Naive B cell (primary cell): ENCODE measurements at regions not wholly inside any gene's neighbourhood (a gene's known extent, or its start where the extent isn't known, plus 50 kb on each side); places are given as distances from the start of the nearest gene placed in this dataset.
"Not testable (repeated sequence)": the region's sequence is repeated elsewhere in the genome, so short reads cannot be mapped to it uniquely, and the experiment has no call there.

ENCODE experiments used
- ATAC-seq, 2 donors: fragments of 150-1000 bp; cut with Tn5 transposase; 2 replicates each; pipeline ENCODE4 v1.10.0; 2021; ENCODE audit warnings: low read depth in 2 of 2, mild to moderate bottlenecking in 2 of 2, moderate library complexity in 2 of 2
- DNase-seq: peaks from one replicate; pipeline ENCODE4 v3.0.0; 2022
- H3K27ac Mint-ChIP-seq, 6 donors: one replicate each; pipeline ENCODE4 v1.8.0; 2020 to 2022; ENCODE audit warnings: mild to moderate bottlenecking in 6 of 6, mixed read lengths in 6 of 6, moderate library complexity in 5 of 6, inconsistent platforms in 2 of 6
- H3K27me3 Mint-ChIP-seq, 3 donors: one replicate each; pipeline ENCODE4 v1.8.0; 2021 to 2022; ENCODE audit warnings: mixed read lengths in 3 of 3, mild to moderate bottlenecking in 1 of 3
- H3K36me3 Mint-ChIP-seq, 2 donors: one replicate each; pipeline ENCODE4 v1.8.0; 2020 to 2022; ENCODE audit warnings: mixed read lengths in 2 of 2, inconsistent platforms in 1 of 2, mild to moderate bottlenecking in 1 of 2
- H3K4me1 Mint-ChIP-seq, 3 donors: one replicate each; pipeline ENCODE4 v1.8.0; 2020 to 2022; ENCODE audit warnings: mixed read lengths in 3 of 3, inconsistent platforms in 1 of 3, mild to moderate bottlenecking in 1 of 3, moderate library complexity in 1 of 3
- H3K4me3 Mint-ChIP-seq, 8 donors: one replicate each; pipeline ENCODE4 v1.8.0; 2020 to 2022; ENCODE audit warnings: mild to moderate bottlenecking in 8 of 8, mixed read lengths in 8 of 8, moderate library complexity in 8 of 8, inconsistent platforms in 2 of 8
- H3K9me3 Mint-ChIP-seq, 7 donors: one replicate each; pipeline ENCODE4 v1.8.0; 2020 to 2022; ENCODE audit warnings: mixed read lengths in 7 of 7, mild to moderate bottlenecking in 5 of 7, inconsistent platforms in 2 of 7, moderate library complexity in 1 of 7

- Mint-ChIP-seq H3K4me3 (no peak overlapping the region), H3K36me3 (no peaks in the 10 kb centered on the region), H3K27ac (no peak overlapping the region), H3K27me3 (peaks cover 8 to 57% (median 36%) of the 10 kb centered on the region in 3 donors), H3K9me3 (no peaks in the 10 kb centered on the region), H3K4me1 (no peaks in the 10 kb centered on the region)
- DNase-seq: no peak
- no peak for ATAC-seq
Measured at GRCh38 chr1:192459467-192459866, 116.1 kb upstream of the RGS1 start.

DNA sequence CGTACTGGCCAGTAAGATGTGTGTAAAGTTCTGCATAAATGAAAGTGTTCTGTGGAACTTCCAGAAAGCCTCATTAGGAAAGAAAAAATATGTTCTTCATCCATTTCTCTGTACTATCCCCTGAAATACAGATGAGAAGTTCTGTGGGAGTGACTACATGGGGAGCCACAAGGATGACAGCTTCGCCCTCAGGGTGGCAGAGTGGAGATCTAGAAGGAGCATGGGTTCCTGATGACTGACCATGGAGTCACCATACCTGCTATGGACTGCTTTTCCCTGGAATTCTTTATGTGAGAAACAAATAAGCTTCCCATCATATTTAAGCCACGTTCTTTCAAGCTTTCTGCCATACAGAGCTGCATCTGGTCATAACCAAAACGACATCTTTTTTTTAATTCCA, 113.9 kb upstream of the RGS1 start:
- no peak overlapping the region for H3K27ac Mint-ChIP-seq
- no peaks in the 10 kb centered on the region for H3K4me1 Mint-ChIP-seq
- ATAC-seq (no peak), DNase-seq (no peak)
- H3K36me3 Mint-ChIP-seq: no peaks in the 10 kb centered on the region
- peaks cover 8 to 59% (median 42%) of the 10 kb centered on the region in 3 donors for H3K27me3 Mint-ChIP-seq
- H3K9me3 Mint-ChIP-seq: peaks cover 0 to 2% (median 0%) of the 10 kb centered on the region in 7 donors
- no peak overlapping the region for H3K4me3 Mint-ChIP-seq

DNA sequence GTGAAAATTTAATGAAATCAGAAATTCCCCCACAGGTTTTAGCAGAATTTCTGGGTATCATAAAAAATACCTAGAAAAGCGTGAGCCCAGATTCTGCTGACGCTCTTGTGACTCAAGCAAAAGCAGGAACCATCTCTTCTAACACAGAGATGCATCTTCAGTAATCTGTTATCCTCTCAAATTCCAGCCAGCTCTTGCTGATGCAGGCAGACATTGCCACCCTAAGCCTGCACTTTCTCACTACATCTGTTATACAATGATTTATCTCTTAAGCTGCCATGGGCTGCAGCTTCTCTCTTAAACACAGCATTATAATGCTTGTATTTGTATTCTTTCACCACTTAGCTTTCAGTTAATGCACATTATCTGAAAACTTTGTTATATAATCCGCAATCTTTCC, 113.0 kb upstream of the RGS1 start:
- H3K4me3 Mint-ChIP-seq: no peak overlapping the region
- no peaks in the 10 kb centered on the region for H3K4me1 Mint-ChIP-seq
- DNase-seq (no peak), ATAC-seq (no peak)
- H3K27ac Mint-ChIP-seq: no peak overlapping the region
- no peaks in the 10 kb centered on the region for H3K36me3 Mint-ChIP-seq
- H3K27me3 Mint-ChIP-seq: peaks cover 14 to 54% (median 37%) of the 10 kb centered on the region in 3 donors
- H3K9me3 Mint-ChIP-seq: peaks cover 0 to 2% (median 0%) of the 10 kb centered on the region in 7 donors

GRCh38 chr1:192463661-192464060, 111.9 kb upstream of the RGS1 start:
- no peak for DNase-seq
- Mint-ChIP-seq H3K27ac (no peak overlapping the region), H3K36me3 (no peaks in the 10 kb centered on the region), H3K4me3 (no peak overlapping the region), H3K9me3 (peaks cover 0 to 2% (median 0%) of the 10 kb centered on the region in 7 donors), H3K27me3 (peaks cover 15 to 48% (median 32%) of the 10 kb centered on the region in 3 donors), H3K4me1 (no peaks in the 10 kb centered on the region)
- no peak for ATAC-seq

- peaks cover 26 to 64% (median 45%) of the 10 kb centered on the region in 3 donors for H3K27me3 Mint-ChIP-seq
- H3K9me3 Mint-ChIP-seq, ATAC-seq, DNase-seq, H3K27ac Mint-ChIP-seq, H3K36me3 Mint-ChIP-seq, H3K4me3 Mint-ChIP-seq, H3K4me1 Mint-ChIP-seq: not testable (repeated sequence)
Measured at GRCh38 chr1:192465221-192465620, 110.4 kb upstream of the RGS1 start.

DNA sequence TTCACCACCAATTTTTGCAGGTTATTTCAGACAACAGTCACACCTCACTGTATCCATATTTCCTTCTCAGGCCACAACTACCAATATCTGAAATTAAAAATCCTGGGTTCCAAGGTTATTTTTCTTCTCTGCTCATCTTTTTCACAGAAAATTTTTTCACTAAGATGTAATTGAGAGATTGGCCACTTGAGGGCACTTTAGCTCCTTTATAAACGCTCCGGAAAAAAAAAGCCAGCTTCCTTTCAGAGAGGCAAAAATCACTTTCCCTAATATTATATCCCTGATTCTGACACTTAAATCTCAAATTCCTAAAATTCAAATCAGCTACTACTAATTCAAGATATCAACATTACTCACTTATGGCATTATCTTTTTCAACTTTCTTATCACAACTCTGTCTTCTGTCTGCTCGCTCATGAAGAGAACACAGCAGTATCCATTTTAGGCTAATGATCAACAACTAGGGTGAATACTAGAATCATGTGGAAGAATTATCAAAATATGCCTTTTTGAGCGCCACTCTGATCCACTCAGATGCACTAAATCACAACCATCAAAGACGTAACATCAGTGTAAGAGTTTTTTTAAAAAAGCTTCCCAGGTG, 101.4 kb upstream of the RGS1 start:
- no peaks in the 10 kb centered on the region for H3K9me3 Mint-ChIP-seq
- no peak overlapping the region for H3K27ac Mint-ChIP-seq
- no peak overlapping the region for H3K4me3 Mint-ChIP-seq
- ATAC-seq: peak in 1 of 2 donors; percentile 18
- no peaks in the 10 kb centered on the region for H3K4me1 Mint-ChIP-seq
- DNase-seq: peak; percentile 34
- peaks cover 28 to 35% (median 32%) of the 10 kb centered on the region in 3 donors for H3K27me3 Mint-ChIP-seq
- H3K36me3 Mint-ChIP-seq: no peaks in the 10 kb centered on the region

DNA sequence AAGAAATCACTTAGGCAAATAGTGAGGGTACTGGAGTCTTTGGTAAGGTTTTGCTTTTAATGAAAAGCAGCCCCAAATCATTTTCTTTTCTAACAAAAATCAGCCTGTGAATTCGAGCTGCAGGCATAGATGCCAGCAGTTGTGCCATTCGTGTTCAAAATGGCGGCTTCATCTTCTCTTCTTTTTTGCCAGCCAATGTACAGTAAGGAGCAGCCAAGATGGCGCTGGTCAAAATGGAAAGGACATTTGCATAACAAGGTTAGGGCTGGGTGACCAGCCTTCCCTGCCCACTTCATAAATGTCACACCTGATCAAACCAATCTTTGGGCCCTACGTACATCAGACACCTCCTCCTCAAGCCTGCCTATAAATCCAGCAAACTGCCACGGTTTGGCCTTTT, 100.2 kb upstream of the RGS1 start:
- DNase-seq: no peak
- Mint-ChIP-seq H3K4me1 (no peaks in the 10 kb centered on the region), H3K27me3 (peaks cover 27 to 31% (median 30%) of the 10 kb centered on the region in 3 donors), H3K4me3 (no peak overlapping the region), H3K36me3 (no peaks in the 10 kb centered on the region), H3K27ac (peak overlapping the region in 2 of 6 donors; percentile 3 to 56), H3K9me3 (peaks cover 0 to 4% (median 0%) of the 10 kb centered on the region in 7 donors)
- no peak for ATAC-seq

- Mint-ChIP-seq H3K4me1 (no peaks in the 10 kb centered on the region), H3K4me3 (no peak overlapping the region), H3K36me3 (no peaks in the 10 kb centered on the region), H3K9me3 (peaks cover 0 to 4% (median 0%) of the 10 kb centered on the region in 7 donors), H3K27me3 (peaks cover 26 to 30% (median 29%) of the 10 kb centered on the region in 3 donors), H3K27ac (peak overlapping the region in 2 of 6 donors; percentile 3 to 5)
- DNase-seq: no peak
- ATAC-seq: no peak
Measured at GRCh38 chr1:192475970-192476369, 99.6 kb upstream of the RGS1 start.

DNA sequence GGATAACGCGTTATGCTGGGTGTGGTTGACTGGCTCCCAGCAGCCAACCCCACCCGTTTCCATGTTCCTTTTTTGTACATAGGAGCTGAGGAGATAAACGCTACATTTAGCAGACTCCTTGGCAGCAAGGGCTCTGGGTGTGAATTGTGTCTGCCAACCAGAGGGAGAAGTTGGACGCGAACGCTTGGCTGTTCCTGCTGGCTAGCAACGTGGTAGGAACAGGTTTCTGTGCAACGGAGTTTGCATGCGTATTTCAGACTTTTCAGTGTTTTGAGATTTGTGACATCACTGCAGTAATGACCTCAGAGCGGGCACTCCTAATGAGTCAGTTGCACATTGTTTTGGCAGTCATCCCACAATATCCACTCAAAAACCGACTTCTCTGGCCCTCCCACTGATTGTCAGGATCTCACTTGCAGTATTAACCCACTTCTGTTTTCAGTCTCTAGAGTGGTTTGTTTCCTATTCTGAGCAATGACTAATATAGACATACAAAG, 98.7 kb upstream of the RGS1 start:
- no peak for ATAC-seq
- Mint-ChIP-seq H3K4me3 (no peak overlapping the region), H3K27ac (peak overlapping the region in 1 of 6 donors; percentile 22)

GRCh38 chr1:192477630-192478029, 97.9 kb upstream of the RGS1 start:
- ATAC-seq: peak; percentile 67 to 78
- peak; percentile 51 for DNase-seq
- Mint-ChIP-seq H3K27me3 (peaks cover 26 to 30% (median 29%) of the 10 kb centered on the region in 3 donors), H3K4me1 (no peaks in the 10 kb centered on the region), H3K36me3 (no peaks in the 10 kb centered on the region), H3K9me3 (peaks cover 0 to 4% (median 0%) of the 10 kb centered on the region in 7 donors), H3K27ac (no peak overlapping the region), H3K4me3 (no peak overlapping the region)

More for the DNA sequence above, 98.7 kb upstream of the RGS1 start:
- Mint-ChIP-seq H3K9me3 (peaks cover 0 to 4% (median 0%) of the 10 kb centered on the region in 7 donors), H3K36me3 (no peaks in the 10 kb centered on the region), H3K4me1 (no peaks in the 10 kb centered on the region), H3K27me3 (peaks cover 26 to 30% (median 29%) of the 10 kb centered on the region in 3 donors)
- DNase-seq: no peak

DNA sequence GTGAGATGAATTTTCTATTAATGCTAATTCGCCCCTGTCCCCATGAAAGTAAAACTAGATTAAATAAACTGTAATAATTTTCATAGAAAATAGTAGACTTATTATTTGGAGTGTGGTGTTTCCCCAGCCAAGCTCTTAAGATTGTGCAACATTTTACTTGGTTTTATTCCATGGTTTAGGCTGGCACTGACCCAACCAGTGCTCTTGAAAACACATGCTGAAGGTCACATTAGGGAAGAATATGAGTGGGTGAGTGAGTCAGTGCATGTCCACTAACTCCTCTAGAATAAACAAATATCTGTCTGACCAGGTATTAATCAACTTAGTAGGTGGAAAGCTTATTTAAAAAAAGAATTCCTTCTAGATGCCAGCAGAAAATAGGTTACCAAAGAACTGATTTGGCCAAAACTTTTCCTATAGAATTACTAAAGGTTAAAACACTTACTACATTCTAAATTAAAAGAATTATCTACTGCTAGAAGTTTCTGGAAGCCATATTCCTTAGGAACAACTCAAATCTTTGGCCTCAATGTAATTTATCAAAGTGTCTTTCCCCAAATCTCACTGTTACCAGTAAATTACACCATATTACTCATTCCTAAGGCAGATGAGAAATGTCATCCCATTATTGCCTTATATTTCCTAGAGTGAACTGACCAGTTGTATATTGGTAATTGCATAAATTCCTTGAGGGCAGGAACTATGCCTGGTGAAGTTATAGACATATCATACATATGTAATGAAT, 89.7 kb upstream of the RGS1 start:
- H3K9me3 Mint-ChIP-seq: peaks cover 0 to 8% (median 5%) of the 10 kb centered on the region in 7 donors
- DNase-seq: no peak

DNA sequence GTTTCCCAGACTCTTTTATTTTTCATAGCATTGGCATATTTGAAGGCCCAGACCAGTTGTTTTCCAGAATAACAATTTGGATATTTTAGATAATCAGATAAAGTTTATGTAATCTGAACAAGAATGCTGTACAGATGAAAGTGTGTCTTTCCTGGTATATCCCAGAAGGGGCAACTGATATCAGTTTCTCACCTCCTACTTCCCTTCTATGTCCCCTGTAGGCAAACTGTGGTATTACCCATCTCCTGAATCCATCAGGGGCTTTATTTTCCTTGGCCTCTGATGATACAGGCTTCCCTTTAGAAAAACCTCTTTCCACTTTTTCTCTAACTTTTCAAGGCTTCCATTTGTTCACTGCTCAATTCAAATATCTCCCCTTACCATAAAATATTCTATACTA, 87.5 kb upstream of the RGS1 start:
- H3K9me3 Mint-ChIP-seq: peaks cover 0 to 7% (median 5%) of the 10 kb centered on the region in 7 donors
- H3K4me3 Mint-ChIP-seq: no peak overlapping the region
- DNase-seq (no peak), ATAC-seq (no peak)
- H3K27ac Mint-ChIP-seq: peak overlapping the region in 1 of 6 donors; percentile 39
- no peaks in the 10 kb centered on the region for H3K36me3 Mint-ChIP-seq
- peaks cover 27 to 31% (median 28%) of the 10 kb centered on the region in 3 donors for H3K27me3 Mint-ChIP-seq
- peaks cover 0 to 4% (median 0%) of the 10 kb centered on the region in 3 donors for H3K4me1 Mint-ChIP-seq

More for the DNA sequence above, 89.7 kb upstream of the RGS1 start:
- Mint-ChIP-seq H3K4me1 (peaks cover 0 to 4% (median 0%) of the 10 kb centered on the region in 3 donors), H3K27ac (no peak overlapping the region), H3K27me3 (peaks cover 17 to 22% (median 18%) of the 10 kb centered on the region in 3 donors), H3K36me3 (no peaks in the 10 kb centered on the region), H3K4me3 (no peak overlapping the region)
- no peak for ATAC-seq

GRCh38 chr1:192489047-192489446, 86.5 kb upstream of the RGS1 start:
- H3K27me3 Mint-ChIP-seq: peaks cover 26 to 31% (median 27%) of the 10 kb centered on the region in 3 donors
- peaks cover 0 to 4% (median 0%) of the 10 kb centered on the region in 3 donors for H3K4me1 Mint-ChIP-seq
- DNase-seq (no peak), ATAC-seq (no peak)
- no peak overlapping the region for H3K4me3 Mint-ChIP-seq
- H3K27ac Mint-ChIP-seq: peak overlapping the region in 1 of 6 donors; percentile 57
- H3K36me3 Mint-ChIP-seq: no peaks in the 10 kb centered on the region
- peaks cover 0 to 4% (median under 1%) of the 10 kb centered on the region in 7 donors for H3K9me3 Mint-ChIP-seq
